SU-DHL-6 (cell line): ENCODE measurements at regions not wholly inside any gene's neighbourhood (a gene's known extent, or its start where the extent isn't known, plus 50 kb on each side); places are given as distances from the start of the nearest gene placed in this dataset.

Experiments
- CTCF ChIP-seq: fragments of 200-600 bp; sonication (generic); IDR thresholded peaks from one replicate; pipeline ENCODE4 v1.5.1; 2017; ENCODE audit warnings: antibody characterized with exemption, mild to moderate bottlenecking, low read length, moderate library complexity; ENCODE audit not compliant: insufficient read depth, poor library complexity, severe bottlenecking
- EZH2phosphoT487 ChIP-seq: fragments of 200-600 bp; sonication (generic), shearing (Covaris generic); conservative IDR thresholded peaks from 2 replicates; pipeline ENCODE4 v1.6.1; 2018; ENCODE audit warnings: mild to moderate bottlenecking, antibody characterized with exemption, low read length, moderate library complexity, mixed read lengths

GRCh38 chr2:147164563-147164962 lies 680.3 kb upstream of the ACVR2A start:
- TF ChIP-seq CTCF (no peak), EZH2phosphoT487 (no peak)
